ENCODE measurements at regions not wholly inside any gene's neighbourhood (a gene's known extent, or its start where the extent isn't known, plus 50 kb on each side); places are given as distances from the start of the nearest gene placed in this dataset.

DNA sequence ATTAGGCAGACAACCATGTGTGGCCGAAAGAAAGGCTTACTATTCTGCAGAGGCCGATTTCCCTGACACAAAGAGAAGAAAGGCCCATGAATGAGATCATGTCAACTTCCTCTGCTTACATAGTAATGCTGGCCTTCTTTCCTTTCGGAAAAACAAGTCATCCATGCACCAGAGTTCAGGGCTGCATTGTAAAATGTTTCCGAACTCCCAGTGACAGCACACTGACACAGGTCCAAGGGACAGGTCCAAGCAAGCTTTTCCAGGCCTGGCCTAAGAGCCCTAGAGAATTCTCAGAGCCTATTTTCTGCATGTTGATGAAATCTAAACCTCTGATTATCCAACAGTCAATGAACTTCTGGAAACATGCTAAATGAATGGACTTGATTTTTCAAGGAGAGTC is 140.9 kb downstream of the ZNF608 start (continued):
- TF ChIP-seq, protein P1, sequence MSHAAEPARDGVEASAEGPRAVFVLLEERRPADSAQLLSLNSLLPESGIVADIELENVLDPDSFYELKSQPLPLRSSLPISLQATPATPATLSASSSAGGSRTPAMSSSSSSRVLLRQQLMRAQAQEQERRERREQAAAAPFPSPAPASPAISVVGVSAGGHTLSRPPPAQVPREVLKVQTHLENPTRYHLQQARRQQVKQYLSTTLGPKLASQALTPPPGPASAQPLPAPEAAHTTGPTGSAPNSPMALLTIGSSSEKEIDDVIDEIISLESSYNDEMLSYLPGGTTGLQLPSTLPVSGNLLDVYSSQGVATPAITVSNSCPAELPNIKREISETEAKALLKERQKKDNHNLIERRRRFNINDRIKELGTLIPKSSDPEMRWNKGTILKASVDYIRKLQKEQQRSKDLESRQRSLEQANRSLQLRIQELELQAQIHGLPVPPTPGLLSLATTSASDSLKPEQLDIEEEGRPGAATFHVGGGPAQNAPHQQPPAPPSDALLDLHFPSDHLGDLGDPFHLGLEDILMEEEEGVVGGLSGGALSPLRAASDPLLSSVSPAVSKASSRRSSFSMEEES (CRISPR knock-in tag; IDR thresholded peaks at IDR 0.05) = 0 out of 2 replicates have a peak, but pooled peaks have one; percentile 29
- 0 out of 2 replicates have a peak, but pooled peaks have one; percentile 27 for TF ChIP-seq RCOR2 (CRISPR knock-in tag; IDR thresholded peaks at IDR 0.05)
- TF ChIP-seq MXI1 (IDR thresholded peaks at IDR 0.05; ENCODE audit: borderline replicate concordance, low read depth, low read length) = 0 out of 3 replicates have a peak, but pooled peaks have one; percentile 32
- peak; percentile 64 for TF ChIP-seq FOXA3 (CRISPR knock-in tag; IDR thresholded peaks at IDR 0.05)
- peak; percentile 16; the same call in 1 of the 2 replicates for TF ChIP-seq FOXK1 (CRISPR knock-in tag; IDR thresholded peaks at IDR 0.05; ENCODE audit: borderline replicate concordance, low read depth)
- 0 out of 2 replicates have a peak, but pooled peaks have one; percentile 16 for TF ChIP-seq STAG1 (CRISPR knock-in tag; IDR thresholded peaks at IDR 0.05)
- TF ChIP-seq ZNF335 (CRISPR knock-in tag; IDR thresholded peaks at IDR 0.05) = no peak
- 0 out of 2 replicates have a peak, but pooled peaks have one; percentile 18 for TF ChIP-seq YEATS2 (CRISPR knock-in tag; IDR thresholded peaks at IDR 0.05; ENCODE audit: borderline replicate concordance)
- TF ChIP-seq PPARG (CRISPR knock-in tag; conservative IDR thresholded peaks at IDR 0.05) = 0 out of 2 replicates have a peak, but pooled peaks have one; percentile 21
- TF ChIP-seq ZNF556 (CRISPR knock-in tag; IDR thresholded peaks at IDR 0.05; ENCODE audit: borderline replicate concordance) = peak; percentile 57; the same call in 1 of the 2 replicates
- peak; percentile 68; the same call in 1 of the 2 replicates for TF ChIP-seq ERF (CRISPR knock-in tag; IDR thresholded peaks at IDR 0.05)
- TF ChIP-seq, protein P2, sequence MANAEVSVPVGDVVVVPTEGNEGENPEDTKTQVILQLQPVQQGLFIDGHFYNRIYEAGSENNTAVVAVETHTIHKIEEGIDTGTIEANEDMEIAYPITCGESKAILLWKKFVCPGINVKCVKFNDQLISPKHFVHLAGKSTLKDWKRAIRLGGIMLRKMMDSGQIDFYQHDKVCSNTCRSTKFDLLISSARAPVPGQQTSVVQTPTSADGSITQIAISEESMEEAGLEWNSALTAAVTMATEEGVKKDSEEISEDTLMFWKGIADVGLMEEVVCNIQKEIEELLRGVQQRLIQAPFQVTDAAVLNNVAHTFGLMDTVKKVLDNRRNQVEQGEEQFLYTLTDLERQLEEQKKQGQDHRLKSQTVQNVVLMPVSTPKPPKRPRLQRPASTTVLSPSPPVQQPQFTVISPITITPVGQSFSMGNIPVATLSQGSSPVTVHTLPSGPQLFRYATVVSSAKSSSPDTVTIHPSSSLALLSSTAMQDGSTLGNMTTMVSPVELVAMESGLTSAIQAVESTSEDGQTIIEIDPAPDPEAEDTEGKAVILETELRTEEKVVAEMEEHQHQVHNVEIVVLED (CRISPR knock-in tag; IDR thresholded peaks at IDR 0.05; ENCODE audit: borderline replicate concordance) = peak; percentile 27; the same call in 1 of the 2 replicates
- 0 out of 2 replicates have a peak, but pooled peaks have one; percentile 33 for TF ChIP-seq HDAC2 (CRISPR knock-in tag; IDR thresholded peaks at IDR 0.05)
- TF ChIP-seq ZNF878 (CRISPR knock-in tag; IDR thresholded peaks at IDR 0.05) = no peak
- TF ChIP-seq, protein P3, sequence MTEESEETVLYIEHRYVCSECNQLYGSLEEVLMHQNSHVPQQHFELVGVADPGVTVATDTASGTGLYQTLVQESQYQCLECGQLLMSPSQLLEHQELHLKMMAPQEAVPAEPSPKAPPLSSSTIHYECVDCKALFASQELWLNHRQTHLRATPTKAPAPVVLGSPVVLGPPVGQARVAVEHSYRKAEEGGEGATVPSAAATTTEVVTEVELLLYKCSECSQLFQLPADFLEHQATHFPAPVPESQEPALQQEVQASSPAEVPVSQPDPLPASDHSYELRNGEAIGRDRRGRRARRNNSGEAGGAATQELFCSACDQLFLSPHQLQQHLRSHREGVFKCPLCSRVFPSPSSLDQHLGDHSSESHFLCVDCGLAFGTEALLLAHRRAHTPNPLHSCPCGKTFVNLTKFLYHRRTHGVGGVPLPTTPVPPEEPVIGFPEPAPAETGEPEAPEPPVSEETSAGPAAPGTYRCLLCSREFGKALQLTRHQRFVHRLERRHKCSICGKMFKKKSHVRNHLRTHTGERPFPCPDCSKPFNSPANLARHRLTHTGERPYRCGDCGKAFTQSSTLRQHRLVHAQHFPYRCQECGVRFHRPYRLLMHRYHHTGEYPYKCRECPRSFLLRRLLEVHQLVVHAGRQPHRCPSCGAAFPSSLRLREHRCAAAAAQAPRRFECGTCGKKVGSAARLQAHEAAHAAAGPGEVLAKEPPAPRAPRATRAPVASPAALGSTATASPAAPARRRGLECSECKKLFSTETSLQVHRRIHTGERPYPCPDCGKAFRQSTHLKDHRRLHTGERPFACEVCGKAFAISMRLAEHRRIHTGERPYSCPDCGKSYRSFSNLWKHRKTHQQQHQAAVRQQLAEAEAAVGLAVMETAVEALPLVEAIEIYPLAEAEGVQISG (CRISPR knock-in tag; IDR thresholded peaks at IDR 0.05) = 0 out of 2 replicates have a peak, but pooled peaks have one; percentile 30
- no peak for TF ChIP-seq CREB1 (IDR thresholded peaks at IDR 0.05)
- TF ChIP-seq CREB1 (CRISPR knock-in tag; IDR thresholded peaks at IDR 0.05) = peak; percentile 23; the same call in 1 of the 2 replicates
- peak; percentile 52 for TF ChIP-seq HNF4A (CRISPR knock-in tag; IDR thresholded peaks at IDR 0.05)
- TF ChIP-seq MEIS1 (CRISPR knock-in tag; IDR thresholded peaks at IDR 0.05; ENCODE audit: borderline replicate concordance) = peak; percentile 52; the same call in 1 of the 2 replicates
- peak; percentile 5 for TF ChIP-seq TEAD3 (CRISPR knock-in tag; optimal IDR thresholded peaks at IDR 0.05; ENCODE audit: borderline replicate concordance)
- peak; percentile 74; the same call in 1 of the 2 replicates for TF ChIP-seq TBX2 (CRISPR knock-in tag; IDR thresholded peaks at IDR 0.05; ENCODE audit: borderline replicate concordance)
- TF ChIP-seq ZBTB38 (CRISPR knock-in tag; IDR thresholded peaks at IDR 0.05) = no peak
- peak; percentile 31; the same call in 1 of the 2 replicates for TF ChIP-seq NR2F6 (IDR thresholded peaks at IDR 0.05)
- TF ChIP-seq NR2F6 (CRISPR knock-in tag; IDR thresholded peaks at IDR 0.05) = peak; percentile 36; the same call in 1 of the 2 replicates
- TF ChIP-seq, protein P4, sequence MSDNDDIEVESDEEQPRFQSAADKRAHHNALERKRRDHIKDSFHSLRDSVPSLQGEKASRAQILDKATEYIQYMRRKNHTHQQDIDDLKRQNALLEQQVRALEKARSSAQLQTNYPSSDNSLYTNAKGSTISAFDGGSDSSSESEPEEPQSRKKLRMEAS (IDR thresholded peaks at IDR 0.05) = peak; percentile 16; the same call in 1 of the 2 replicates
- TF ChIP-seq MYC (CRISPR knock-in tag; IDR thresholded peaks at IDR 0.05; ENCODE audit: borderline replicate concordance) = peak; percentile 27; the same call in 1 of the 2 replicates
